Activated CD4-positive, CD25-positive, alpha-beta regulatory T cell treated with anti-CD3 and anti-CD28 coated beads, Interleukin-2, amount 50 U/mL, for 16 hours (primary cell): ENCODE measurements at regions not wholly inside any gene's neighbourhood (a gene's known extent, or its start where the extent isn't known, plus 50 kb on each side); places are given as distances from the start of the nearest gene placed in this dataset.

Experiments used
- DNase-seq: peaks from one replicate; pipeline ENCODE4 v3.0.0-alpha.2; 2020; ENCODE audit warnings: low read depth, low spot score

GRCh38 chr4:14834382-14834781 lies 167.9 kb upstream of the CPEB2 start:
- no peak for DNase-seq

GRCh38 chr4:14835288-14835687 lies 167.0 kb upstream of the CPEB2 start:
- DNase-seq, result no peak

- no peak for DNase-seq
These were observed 166.4 kb upstream of the CPEB2 start for GRCh38 chr4:14835708-14836425.

GRCh38 chr4:14837860-14838259 lies 164.4 kb upstream of the CPEB2 start:
- no peak for DNase-seq

- no peak for DNase-seq
These were observed 160.2 kb upstream of the CPEB2 start for GRCh38 chr4:14841801-14842768.

GRCh38 chr4:14842964-14843630 lies 159.2 kb upstream of the CPEB2 start:
- DNase-seq, result no peak

GRCh38 chr4:14844061-14844460 lies 158.2 kb upstream of the CPEB2 start:
- no peak for DNase-seq

GRCh38 chr4:14848229-14848628 lies 154.1 kb upstream of the CPEB2 start:
- DNase-seq, result no peak

- no peak for DNase-seq
These were observed 151.7 kb upstream of the CPEB2 start for GRCh38 chr4:14850455-14851097.

- DNase-seq, result no peak
These were observed 148.9 kb upstream of the CPEB2 start for GRCh38 chr4:14853176-14853943.

- no peak for DNase-seq
These were observed 146.6 kb upstream of the CPEB2 start for GRCh38 chr4:14855719-14856061.

- no peak for DNase-seq
These were observed 146.0 kb upstream of the CPEB2 start for GRCh38 chr4:14856062-14856933.

GRCh38 chr4:14856934-14857235 lies 145.4 kb upstream of the CPEB2 start:
- DNase-seq, result no peak

GRCh38 chr4:14857475-14857874 lies 144.8 kb upstream of the CPEB2 start:
- DNase-seq, result no peak

- no peak for DNase-seq
These were observed 144.3 kb upstream of the CPEB2 start for GRCh38 chr4:14857981-14858380.

- DNase-seq, result no peak
These were observed 139.4 kb upstream of the CPEB2 start for GRCh38 chr4:14862891-14863290.

- no peak for DNase-seq
These were observed 138.6 kb upstream of the CPEB2 start for GRCh38 chr4:14863418-14864364.

- no peak for DNase-seq
These were observed 137.8 kb upstream of the CPEB2 start for GRCh38 chr4:14864365-14865030.

- no peak for DNase-seq
These were observed 137.3 kb upstream of the CPEB2 start for GRCh38 chr4:14865031-14865366.
